Epithelial cell of proximal tubule (primary cell): ENCODE measurements at regions not wholly inside any gene's neighbourhood (a gene's known extent, or its start where the extent isn't known, plus 50 kb on each side); places are given as distances from the start of the nearest gene placed in this dataset.
"Not testable (repeated sequence)": the region's sequence is repeated elsewhere in the genome, so short reads cannot be mapped to it uniquely, and the experiment has no call there.

ENCODE experiments used
- DNase-seq: peaks from one replicate; pipeline ENCODE4 v3.0.0-alpha.2; 2011; ENCODE audit warnings: low read depth
- H3K4me3 ChIP-seq: 2 replicates; pipeline ENCODE4 v1.5.1; 2011; ENCODE audit warnings: low read depth, mild to moderate bottlenecking, low read length
- CTCF ChIP-seq: conservative IDR thresholded peaks from 2 replicates; pipeline ENCODE4 v1.5.1; 2012; ENCODE audit warnings: low read depth, mild to moderate bottlenecking, low read length

- H3K4me3 ChIP-seq, result no peak overlapping the region
- no peak for DNase-seq
- TF ChIP-seq CTCF, result no peak
Observed at GRCh38 chr5:123282444-123282843, 140.8 kb downstream of the CEP120 start.

GRCh38 chr5:123280854-123281253, 142.3 kb downstream of the CEP120 start:
- H3K4me3 ChIP-seq, DNase-seq: not testable (repeated sequence)

- no peak for TF ChIP-seq CTCF
Observed at GRCh38 chr5:123279136-123279535, 144.1 kb downstream of the CEP120 start.

GRCh38 chr5:123278284-123278683, 144.9 kb downstream of the CEP120 start:
- TF ChIP-seq CTCF, result no peak
- H3K4me3 ChIP-seq, result no peak overlapping the region
- DNase-seq, result no peak

More at GRCh38 chr5:123279136-123279535, 144.1 kb downstream of the CEP120 start:
- DNase-seq, result no peak
- H3K4me3 ChIP-seq, result no peak overlapping the region

- no peak for DNase-seq
- TF ChIP-seq CTCF, result peak; percentile 47
Observed at GRCh38 chr5:123273984-123274383, 149.2 kb downstream of the CEP120 start.

GRCh38 chr5:123273095-123273494, 150.1 kb downstream of the CEP120 start:
- H3K4me3 ChIP-seq, result no peak overlapping the region
- no peak for TF ChIP-seq CTCF
- no peak for DNase-seq

More at GRCh38 chr5:123273984-123274383, 149.2 kb downstream of the CEP120 start:
- no peak overlapping the region for H3K4me3 ChIP-seq

- TF ChIP-seq CTCF, result no peak
- DNase-seq, result no peak
Observed at GRCh38 chr5:123269851-123270250, 153.4 kb downstream of the CEP120 start.

GRCh38 chr5:123269436-123269835, 153.8 kb downstream of the CEP120 start:
- no peak overlapping the region for H3K4me3 ChIP-seq
- TF ChIP-seq CTCF, result no peak
- no peak for DNase-seq

More at GRCh38 chr5:123269851-123270250, 153.4 kb downstream of the CEP120 start:
- no peak overlapping the region for H3K4me3 ChIP-seq
